ENCODE measurements at regions not wholly inside any gene's neighbourhood (a gene's known extent, or its start where the extent isn't known, plus 50 kb on each side); places are given as distances from the start of the nearest gene placed in this dataset.

DNA sequence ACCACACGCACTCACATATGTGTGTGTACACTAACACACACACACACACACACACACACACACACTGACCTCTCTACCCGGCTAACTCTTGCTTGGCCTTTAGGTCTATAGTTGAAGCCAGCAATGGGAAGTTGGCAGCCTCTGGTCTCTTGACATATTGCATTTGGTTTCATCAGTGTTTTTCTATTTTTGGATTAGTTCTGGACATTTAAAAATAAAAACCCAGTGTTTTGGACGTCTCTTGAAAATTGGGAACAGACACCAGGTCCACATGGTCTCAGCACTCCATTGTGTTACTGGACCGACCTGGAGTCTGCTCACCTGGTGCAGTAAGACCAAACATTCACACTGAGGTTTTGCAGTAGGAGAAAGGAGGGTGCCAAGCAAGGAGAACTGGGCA lies 50.4 kb upstream of the AFF3 start:
- no peak for DNase-seq (ENCODE audit: low read depth)

DNA sequence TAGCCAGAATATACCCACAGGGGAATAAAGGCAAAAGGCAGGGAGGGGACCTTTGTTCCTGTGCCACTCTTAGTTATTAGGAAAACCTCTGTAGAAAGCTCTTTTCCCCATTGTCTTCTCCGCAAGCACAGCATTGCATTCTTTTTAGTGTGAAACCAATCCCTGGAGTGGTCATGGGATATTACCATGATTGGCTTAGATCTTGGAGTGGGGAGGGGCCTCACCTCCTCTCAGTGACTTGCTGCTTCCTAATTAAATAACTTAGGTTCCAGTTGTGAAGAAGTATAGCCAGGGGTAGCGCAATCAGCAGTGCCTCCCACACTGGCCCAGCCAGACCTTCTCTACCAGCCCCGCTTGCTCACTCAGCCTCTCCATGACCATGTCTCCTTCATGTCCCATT lies 49.9 kb upstream of the AFF3 start:
- no peak for DNase-seq (ENCODE audit: low read depth)
